Trophoblast cell (in vitro differentiated cells and primary cell): ENCODE measurements at regions not wholly inside any gene's neighbourhood (a gene's known extent, or its start where the extent isn't known, plus 50 kb on each side); places are given as distances from the start of the nearest gene placed in this dataset.

Experiments
- DNase-seq, 2 donors: peaks; one replicate each; pipeline ENCODE4 v3.0.0-alpha.2; 2016
- H2AFZ ChIP-seq: 2 replicates; pipeline ENCODE4 v1.6.1; 2013; ENCODE audit warnings: low read length, moderate library complexity, mild to moderate bottlenecking; ENCODE audit not compliant: insufficient read depth, poor library complexity
- H2AK5ac ChIP-seq: 2 replicates; pipeline ENCODE4 v1.6.1; 2013; ENCODE audit warnings: mild to moderate bottlenecking, low read length
- H2BK120ac ChIP-seq: 2 replicates; pipeline ENCODE4 v1.6.1; 2013; ENCODE audit warnings: low read length, mild to moderate bottlenecking, moderate library complexity; ENCODE audit not compliant: insufficient read depth, poor library complexity
- H2BK12ac ChIP-seq: 2 replicates; pipeline ENCODE4 v1.6.1; 2013; ENCODE audit warnings: mild to moderate bottlenecking, low read length, moderate library complexity
- H2BK5ac ChIP-seq: 2 replicates; pipeline ENCODE4 v1.6.1; 2013; ENCODE audit warnings: low read length, low read depth, moderate library complexity, mild to moderate bottlenecking; ENCODE audit not compliant: poor library complexity
- H3K14ac ChIP-seq: 2 replicates; pipeline ENCODE4 v1.6.1; 2013; ENCODE audit warnings: mild to moderate bottlenecking, low read length
- H3K18ac ChIP-seq: 2 replicates; pipeline ENCODE4 v1.6.1; 2013; ENCODE audit warnings: mild to moderate bottlenecking, low read length
- H3K23ac ChIP-seq: 2 replicates; pipeline ENCODE4 v1.6.1; 2013; ENCODE audit warnings: low read length
- H3K27ac ChIP-seq: 2 replicates; pipeline ENCODE4 v1.5.1; 2013; ENCODE audit warnings: low read depth, mild to moderate bottlenecking, inconsistent platforms, low read length, moderate library complexity
- H3K27me3 ChIP-seq: 2 replicates; pipeline ENCODE4 v1.6.1; 2013; ENCODE audit warnings: inconsistent platforms, mild to moderate bottlenecking, low read length, moderate library complexity; ENCODE audit not compliant: insufficient read depth
- H3K36me3 ChIP-seq, 2 experiments: 1 replicate in 1 of 2; 2 replicates in 1 of 2; pipeline ENCODE4 v1.6.1; 2013; ENCODE audit warnings: low read length in 2 of 2, mild to moderate bottlenecking in 2 of 2, moderate library complexity in 1 of 2; ENCODE audit not compliant: insufficient read depth in 2 of 2, control insufficient read depth in 1 of 2
- H3K4ac ChIP-seq: 2 replicates; pipeline ENCODE4 v1.6.1; 2013; ENCODE audit warnings: low read depth, mild to moderate bottlenecking, low read length, moderate library complexity
- H3K4me1 ChIP-seq, 2 experiments: 1 replicate in 1 of 2; 2 replicates in 1 of 2; pipeline ENCODE4 v1.6.1; 2013; ENCODE audit warnings: low read length in 2 of 2, mild to moderate bottlenecking in 2 of 2, moderate library complexity in 1 of 2; ENCODE audit not compliant: insufficient read depth in 2 of 2, control insufficient read depth in 1 of 2
- H3K4me2 ChIP-seq: 2 replicates; pipeline ENCODE4 v1.6.1; 2013; ENCODE audit warnings: inconsistent platforms, mild to moderate bottlenecking, low read length, moderate library complexity
- H3K4me3 ChIP-seq: 2 replicates; pipeline ENCODE4 v1.5.1; 2013; ENCODE audit warnings: mild to moderate bottlenecking, low read depth, low read length, inconsistent platforms
- H3K79me1 ChIP-seq: one replicate; pipeline ENCODE4 v1.6.1; 2013; ENCODE audit warnings: low read length
- H3K79me2 ChIP-seq: 2 replicates; pipeline ENCODE4 v1.6.1; 2013; ENCODE audit warnings: low read length, mild to moderate bottlenecking; ENCODE audit not compliant: control insufficient read depth, insufficient read depth, poor library complexity
- H3K9ac ChIP-seq: 2 replicates; pipeline ENCODE4 v1.6.1; 2013; ENCODE audit warnings: mild to moderate bottlenecking, low read length
- H3K9me3 ChIP-seq: 2 replicates; pipeline ENCODE4 v1.6.1; 2013; ENCODE audit warnings: low read depth, mild to moderate bottlenecking, control low read depth, inconsistent platforms, low read length; ENCODE audit not compliant: insufficient read depth
- H4K12ac ChIP-seq: 2 replicates; pipeline ENCODE4 v1.6.1; 2013; ENCODE audit warnings: low read depth, mild to moderate bottlenecking, low read length, moderate library complexity
- H4K8ac ChIP-seq: 2 replicates; pipeline ENCODE4 v1.6.1; 2013; ENCODE audit warnings: low read depth, mild to moderate bottlenecking, low read length, moderate library complexity
- H4K91ac ChIP-seq: one replicate; pipeline ENCODE4 v1.6.1; 2013; ENCODE audit warnings: low read depth, mild to moderate bottlenecking, low read length, moderate library complexity
- WGBS: extraction: QIAGEN DNeasy Blood & Tissue Kit; methylation state at CpG from one replicate; pipeline ENCODE4 v1.1.7; 2013; ENCODE audit warnings: missing lambda C conversion rate; ENCODE audit not compliant: insufficient read length, insufficient coverage; ENCODE audit errors: extremely low coverage; 5-methylcytosine and 5-hydroxymethylcytosine counted together

DNA sequence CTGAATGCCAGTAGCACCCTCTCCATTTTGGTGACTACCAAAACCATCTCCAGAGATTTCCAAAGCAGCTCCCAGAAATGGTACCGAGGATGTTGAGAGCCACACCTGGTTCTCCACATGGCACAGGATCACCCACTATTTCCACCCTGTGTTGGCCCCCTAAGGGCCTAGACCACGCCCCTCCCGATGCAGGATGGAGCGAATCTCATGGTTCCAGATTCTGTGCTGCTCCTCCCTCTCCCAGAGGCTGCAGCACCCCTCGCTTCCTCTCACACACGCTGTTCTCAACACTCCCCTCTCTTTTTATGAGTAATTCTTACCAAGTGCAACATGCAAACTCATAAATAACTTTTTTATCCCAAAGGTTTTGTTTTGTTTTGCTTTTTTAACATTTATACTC, 571.5 kb downstream of the STK39 start:
- no peak for DNase-seq
- Histone ChIP-seq H3K79me2 (no peaks in the 10 kb centered on the region), H2AK5ac (no peak overlapping the region)

GRCh38 chr2:167670588-167670987, 576.8 kb downstream of the STK39 start:
- H3K14ac ChIP-seq, result no peak overlapping the region
- H3K4me3 ChIP-seq, result no peak overlapping the region
- H3K23ac ChIP-seq, result no peak overlapping the region
- DNase-seq, result no peak
- H3K36me3 ChIP-seq, result no peaks in the 10 kb centered on the region
- no peak overlapping the region for H2BK12ac ChIP-seq
- WGBS, result no CpG with 5 or more reads among the region's 1 CpG
- H4K91ac ChIP-seq, result no peak overlapping the region
- H2AK5ac ChIP-seq, result no peak overlapping the region
- no peak overlapping the region for H4K8ac ChIP-seq
- no peak overlapping the region for H3K27ac ChIP-seq
- no peak overlapping the region for H2BK120ac ChIP-seq
- no peaks in the 10 kb centered on the region for H3K79me2 ChIP-seq
- no peak overlapping the region for H3K4me2 ChIP-seq
- no peak overlapping the region for H3K9ac ChIP-seq
- no peak overlapping the region for H4K12ac ChIP-seq
- no peak overlapping the region for H2BK5ac ChIP-seq
- no peak overlapping the region for H3K18ac ChIP-seq
- H3K27me3 ChIP-seq, result no peaks in the 10 kb centered on the region
- H3K79me1 ChIP-seq, result no peaks in the 10 kb centered on the region
- no peak overlapping the region for H3K4ac ChIP-seq
- H3K9me3 ChIP-seq, result peaks cover 1% of the 10 kb centered on the region
- H3K4me1 ChIP-seq, result no peaks in the 10 kb centered on the region
- H2AFZ ChIP-seq, result no peak overlapping the region

More for the DNA sequence above, 571.5 kb downstream of the STK39 start:
- no peak overlapping the region for H3K14ac ChIP-seq
- H3K27me3 ChIP-seq, result no peaks in the 10 kb centered on the region
- H2AFZ ChIP-seq, result no peak overlapping the region
- no peak overlapping the region for H3K18ac ChIP-seq
- no peak overlapping the region for H2BK12ac ChIP-seq
- no peak overlapping the region for H2BK5ac ChIP-seq
- H3K27ac ChIP-seq, result no peak overlapping the region
- H3K36me3 ChIP-seq, result no peaks in the 10 kb centered on the region
- no peak overlapping the region for H3K4ac ChIP-seq
- H4K12ac ChIP-seq, result no peak overlapping the region
- no peak overlapping the region for H3K4me2 ChIP-seq
- H3K4me1 ChIP-seq, result no peaks in the 10 kb centered on the region
- no peaks in the 10 kb centered on the region for H3K79me1 ChIP-seq
- H2BK120ac ChIP-seq, result no peak overlapping the region
- H3K23ac ChIP-seq, result no peak overlapping the region
- no peaks in the 10 kb centered on the region for H3K9me3 ChIP-seq
- H3K9ac ChIP-seq, result no peak overlapping the region
- H4K91ac ChIP-seq, result no peak overlapping the region
- no peak overlapping the region for H4K8ac ChIP-seq
- no peak overlapping the region for H3K4me3 ChIP-seq
- WGBS, result no CpG with 5 or more reads among the region's 6 CpGs

- Histone ChIP-seq H3K4me3 (no peak overlapping the region), H3K14ac (no peak overlapping the region), H4K91ac (no peak overlapping the region), H3K4me1 (no peaks in the 10 kb centered on the region), H3K4ac (no peak overlapping the region), H2BK120ac (no peak overlapping the region), H4K12ac (no peak overlapping the region), H2AFZ (no peak overlapping the region), H3K23ac (no peak overlapping the region), H3K79me2 (no peaks in the 10 kb centered on the region), H3K36me3 (no peaks in the 10 kb centered on the region), H3K9ac (no peak overlapping the region), H3K4me2 (no peak overlapping the region), H3K18ac (no peak overlapping the region), H4K8ac (no peak overlapping the region), H3K27me3 (no peaks in the 10 kb centered on the region), H2BK5ac (no peak overlapping the region), H2AK5ac (no peak overlapping the region), H3K9me3 (no peaks in the 10 kb centered on the region), H3K27ac (no peak overlapping the region), H3K79me1 (no peaks in the 10 kb centered on the region), H2BK12ac (no peak overlapping the region)
- DNase-seq, result no peak
- no CpG with 5 or more reads among the region's 4 CpGs for WGBS
These were observed 594.3 kb downstream of the STK39 start for GRCh38 chr2:167653131-167653530.

GRCh38 chr2:167652401-167652800, 595.0 kb downstream of the STK39 start:
- Histone ChIP-seq H4K8ac (no peak overlapping the region), H3K18ac (no peak overlapping the region), H2AFZ (no peak overlapping the region), H3K27me3 (no peaks in the 10 kb centered on the region), H3K4me1 (no peaks in the 10 kb centered on the region), H3K36me3 (no peaks in the 10 kb centered on the region), H3K79me2 (no peaks in the 10 kb centered on the region), H2BK12ac (no peak overlapping the region), H4K12ac (no peak overlapping the region), H3K4ac (no peak overlapping the region), H2BK120ac (no peak overlapping the region), H2AK5ac (no peak overlapping the region), H3K79me1 (no peaks in the 10 kb centered on the region), H4K91ac (no peak overlapping the region), H3K9ac (no peak overlapping the region), H3K9me3 (no peaks in the 10 kb centered on the region), H3K4me3 (no peak overlapping the region), H2BK5ac (no peak overlapping the region), H3K4me2 (no peak overlapping the region), H3K14ac (no peak overlapping the region), H3K27ac (no peak overlapping the region), H3K23ac (no peak overlapping the region)
- no peak for DNase-seq
